Gastrocnemius medialis (tissue), 4 donors: ENCODE measurements at regions not wholly inside any gene's neighbourhood (a gene's known extent, or its start where the extent isn't known, plus 50 kb on each side); places are given as distances from the start of the nearest gene placed in this dataset.
A peak's percentile ranks its signal among the peaks of the same experiment; 100 is the strongest.

Experiments
- ATAC-seq, 2 donors: fragments of 150-250 bp; one replicate each; pipeline ENCODE4 v1.9.1; 2016
- DNase-seq, 2 donors: peaks; one replicate each; pipeline ENCODE4 v3.0.0-alpha.2; 2019
- H3K27ac ChIP-seq, 4 donors: fragments of 200-600 bp; sonication (generic); 1 replicate in 1 of 4; 2 replicates in 3 of 4; pipeline ENCODE4 v1.5.1; 2016 to 2018; ENCODE audit warnings: mild to moderate bottlenecking in 2 of 4, moderate library complexity in 1 of 4
- H3K27me3 ChIP-seq, 3 donors: fragments of 200-600 bp; sonication (generic) in 2 of 3; 1 replicate in 1 of 3; 2 replicates in 2 of 3; pipeline versions ENCODE4 v1.5.1 to v1.6.0; 2016 to 2019; ENCODE audit warnings: mild to moderate bottlenecking in 1 of 3, moderate library complexity in 1 of 3
- H3K36me3 ChIP-seq, 2 donors: fragments of 200-600 bp; sonication (generic) in 1 of 2; one replicate each; pipeline ENCODE4 v1.5.1; 2017 to 2018
- H3K4me1 ChIP-seq, 2 donors: fragments of 200-600 bp; sonication (generic) in 1 of 2; one replicate each; pipeline ENCODE4 v1.5.1; 2016 to 2017; ENCODE audit warnings: mild to moderate bottlenecking in 2 of 2
- H3K4me3 ChIP-seq, 4 donors: fragments of 200-600 bp; sonication (generic) in 3 of 4; 1 replicate in 1 of 4; 2 replicates in 3 of 4; pipeline ENCODE4 v1.5.1; 2016 to 2019; ENCODE audit warnings: mild to moderate bottlenecking in 2 of 4
- H3K9me3 ChIP-seq, 3 donors: fragments of 200-600 bp; sonication (generic) in 2 of 3; 1 replicate in 1 of 3; 2 replicates in 2 of 3; pipeline ENCODE4 v1.5.1; 2016 to 2019
- POLR2A ChIP-seq, 2 donors: fragments of 450-650 bp; IDR thresholded peaks; one replicate each; pipeline ENCODE4 v1.6.1; 2017; ENCODE audit warnings: antibody characterized with exemption in 2 of 2, mild to moderate bottlenecking in 2 of 2, moderate library complexity in 2 of 2
- in situ Hi-C, 4 donors: fragments of 200-750 bp; cut with MboI; loops; one replicate each; pipeline versions ENCODE4 v1.15.0 to v1.8.0; 2017; ENCODE audit warnings: low sequenced_read_pairs in 4 of 4
- intact Hi-C: fragments of 100-400 bp; cut with DNase I; formaldehyde crosslinking; loops from one replicate; pipeline ENCODE4 v1.15.1; 2023; ENCODE audit warnings: low total_unique reads
- TF ChIP-seq, protein P1 (sequence below), 5 experiments: fragments of 450-650 bp in 3 of 5; fragments of 200-600 bp in 2 of 5; sonication (generic) in 2 of 5; IDR thresholded peaks in 4 of 5; conservative IDR thresholded peaks in 1 of 5; 1 replicate in 4 of 5; 2 replicates in 1 of 5; pipeline ENCODE4 v1.5.1; 2016 to 2019; ENCODE audit warnings: antibody characterized with exemption in 5 of 5, mild to moderate bottlenecking in 3 of 5, moderate library complexity in 3 of 5

DNA sequence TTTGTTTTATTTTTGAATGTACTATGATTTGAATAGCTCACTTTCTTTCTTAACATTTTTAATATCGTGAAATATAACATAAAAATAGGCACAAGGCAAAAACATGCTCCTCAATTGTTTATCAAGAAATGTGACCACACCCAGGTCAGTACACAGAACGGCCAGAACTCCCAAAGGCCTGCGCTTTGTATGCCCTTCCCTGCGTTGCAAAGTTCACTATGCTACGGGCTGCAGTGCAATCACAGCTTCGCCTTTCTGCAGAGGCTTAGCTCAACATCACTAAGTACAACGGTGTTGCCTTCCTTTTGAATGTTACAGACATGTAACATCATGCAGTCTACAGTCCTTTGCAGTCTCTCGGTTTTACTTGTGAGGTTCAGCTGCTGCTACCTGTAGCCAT lies 333.4 kb downstream of the THBS2 start:
- DNase-seq = no peak
- Histone ChIP-seq H3K36me3 (no peaks in the 10 kb centered on the region), H3K9me3 (no peaks in the 10 kb centered on the region), H3K4me1 (peaks cover 13 to 26% of the 10 kb centered on the region in 2 donors), H3K4me3 (no peak overlapping the region), H3K27ac (no peak overlapping the region), H3K27me3 (no peaks in the 10 kb centered on the region)
- no peak for TF ChIP-seq POLR2A (IDR thresholded peaks at IDR 0.05)
- TF ChIP-seq, protein P1, sequence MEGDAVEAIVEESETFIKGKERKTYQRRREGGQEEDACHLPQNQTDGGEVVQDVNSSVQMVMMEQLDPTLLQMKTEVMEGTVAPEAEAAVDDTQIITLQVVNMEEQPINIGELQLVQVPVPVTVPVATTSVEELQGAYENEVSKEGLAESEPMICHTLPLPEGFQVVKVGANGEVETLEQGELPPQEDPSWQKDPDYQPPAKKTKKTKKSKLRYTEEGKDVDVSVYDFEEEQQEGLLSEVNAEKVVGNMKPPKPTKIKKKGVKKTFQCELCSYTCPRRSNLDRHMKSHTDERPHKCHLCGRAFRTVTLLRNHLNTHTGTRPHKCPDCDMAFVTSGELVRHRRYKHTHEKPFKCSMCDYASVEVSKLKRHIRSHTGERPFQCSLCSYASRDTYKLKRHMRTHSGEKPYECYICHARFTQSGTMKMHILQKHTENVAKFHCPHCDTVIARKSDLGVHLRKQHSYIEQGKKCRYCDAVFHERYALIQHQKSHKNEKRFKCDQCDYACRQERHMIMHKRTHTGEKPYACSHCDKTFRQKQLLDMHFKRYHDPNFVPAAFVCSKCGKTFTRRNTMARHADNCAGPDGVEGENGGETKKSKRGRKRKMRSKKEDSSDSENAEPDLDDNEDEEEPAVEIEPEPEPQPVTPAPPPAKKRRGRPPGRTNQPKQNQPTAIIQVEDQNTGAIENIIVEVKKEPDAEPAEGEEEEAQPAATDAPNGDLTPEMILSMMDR (IDR thresholded peaks at IDR 0.05 in 4 of 5, conservative IDR thresholded peaks at IDR 0.05 in 1 of 5) = no peak
- intact Hi-C loops = no loop called here
- in situ Hi-C loops = no loop called here
- no peak for ATAC-seq

DNA sequence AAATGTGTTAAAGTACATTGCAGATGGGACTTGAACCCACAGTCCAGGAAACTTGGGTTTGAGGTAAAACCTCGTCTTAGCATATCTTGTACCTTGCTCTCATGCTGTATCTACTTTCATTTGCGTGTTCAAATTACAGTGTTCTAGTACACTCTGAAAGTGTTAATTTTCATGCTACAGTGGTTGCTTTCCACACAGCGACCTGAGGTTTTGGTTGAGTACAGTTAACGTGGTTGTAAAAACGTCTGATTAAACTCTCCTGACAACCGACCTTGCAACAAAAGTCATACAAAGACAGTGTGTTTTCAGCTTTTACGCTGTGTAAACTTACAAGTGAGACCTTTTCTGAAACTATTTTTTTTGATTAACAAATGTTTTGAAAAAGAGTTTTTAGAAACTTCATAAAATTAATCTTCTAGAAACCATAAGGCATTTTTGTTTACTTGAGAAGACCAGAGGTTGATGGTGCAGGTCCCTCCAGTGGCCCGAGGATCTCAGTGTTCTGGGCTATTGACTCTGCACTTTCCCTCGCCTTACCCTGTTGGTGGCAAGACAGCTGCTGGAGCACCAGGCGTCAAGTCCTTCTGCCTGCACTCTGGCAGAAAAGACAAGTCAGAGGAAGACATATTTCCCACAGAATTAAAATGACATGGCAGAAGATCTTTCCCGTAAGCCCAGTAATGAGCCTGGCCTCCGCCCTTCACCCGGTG lies 334.0 kb downstream of the THBS2 start:
- DNase-seq (no peak), ATAC-seq (no peak)
- no peak overlapping the region for H3K27ac ChIP-seq
- TF ChIP-seq, protein P1 (IDR thresholded peaks at IDR 0.05 in 4 of 5, conservative IDR thresholded peaks at IDR 0.05 in 1 of 5) = no peak
- TF ChIP-seq POLR2A (IDR thresholded peaks at IDR 0.05) = no peak
- no peaks in the 10 kb centered on the region for H3K27me3 ChIP-seq
- intact Hi-C loops = no loop called here
- no peaks in the 10 kb centered on the region for H3K36me3 ChIP-seq
- H3K4me1 ChIP-seq = peaks cover 13 to 26% of the 10 kb centered on the region in 2 donors
- no peaks in the 10 kb centered on the region for H3K9me3 ChIP-seq
- in situ Hi-C loops = no loop called here
- H3K4me3 ChIP-seq = no peak overlapping the region

DNA sequence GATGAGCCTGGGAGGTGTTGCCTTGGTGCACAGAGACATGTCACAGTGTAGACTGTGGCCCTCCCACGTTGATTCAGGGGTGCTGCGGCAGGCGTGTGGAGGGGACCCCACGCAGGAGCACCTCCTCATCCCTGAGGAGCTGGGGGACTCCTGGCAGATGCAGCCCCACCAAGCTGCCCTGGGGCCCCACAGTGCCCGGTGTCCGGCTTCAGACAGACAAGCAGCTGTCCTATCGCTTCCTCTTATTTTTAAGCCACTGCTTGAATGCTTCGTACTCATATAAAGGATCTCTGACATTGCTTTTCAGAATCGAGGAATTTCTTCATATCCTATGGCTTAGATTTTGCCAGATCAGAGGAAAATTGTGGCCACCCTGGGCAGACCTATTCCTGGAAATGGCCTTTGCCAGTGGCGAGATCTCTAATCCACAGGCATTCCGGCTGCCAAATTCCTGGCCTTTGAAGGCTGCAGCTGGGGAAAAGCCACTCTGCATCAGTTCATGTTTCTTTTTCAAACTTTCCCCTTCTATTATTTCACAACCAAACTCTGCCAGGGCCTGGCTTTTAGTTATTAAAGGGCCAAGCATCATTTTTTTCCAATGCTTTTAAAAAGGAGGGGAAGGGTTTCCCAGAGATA lies 337.0 kb downstream of the THBS2 start:
- in situ Hi-C loops = no loop called here

DNA sequence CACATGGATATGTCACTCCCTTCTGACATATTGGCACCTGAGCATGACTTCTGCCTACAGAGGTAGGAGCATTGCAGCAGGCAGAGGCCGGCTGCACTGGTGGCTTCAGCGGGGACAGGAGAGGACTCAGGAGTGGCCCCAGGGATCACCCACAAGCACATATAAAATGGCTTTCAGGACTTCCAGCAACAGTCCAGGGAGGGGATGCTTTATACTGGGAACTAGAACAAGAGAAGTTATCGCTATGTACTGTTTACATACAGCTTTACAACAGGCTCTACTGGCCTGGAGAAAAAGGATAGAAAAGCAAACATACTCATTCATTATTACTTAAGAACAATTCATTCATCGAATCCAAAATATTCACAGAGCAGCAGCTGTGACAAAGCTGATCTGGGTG lies 337.8 kb downstream of the THBS2 start:
- TF ChIP-seq, protein P1 (IDR thresholded peaks at IDR 0.05 in 4 of 5, conservative IDR thresholded peaks at IDR 0.05 in 1 of 5) = no peak
- TF ChIP-seq POLR2A (IDR thresholded peaks at IDR 0.05) = no peak
- Histone ChIP-seq H3K9me3 (no peaks in the 10 kb centered on the region), H3K36me3 (no peaks in the 10 kb centered on the region), H3K4me3 (no peak overlapping the region), H3K27ac (no peak overlapping the region), H3K27me3 (no peaks in the 10 kb centered on the region), H3K4me1 (peaks cover 13 to 26% of the 10 kb centered on the region in 2 donors)
- DNase-seq = no peak
- in situ Hi-C loops = no loop called here
- intact Hi-C loops = no loop called here
- ATAC-seq = no peak

More for the DNA sequence above, 337.0 kb downstream of the THBS2 start:
- peak overlapping the region in 3 of 4 donors; percentile 1 to 23 (median 4) for H3K4me3 ChIP-seq
- H3K36me3 ChIP-seq = no peaks in the 10 kb centered on the region
- H3K9me3 ChIP-seq = no peaks in the 10 kb centered on the region
- no peak overlapping the region for H3K27ac ChIP-seq
- intact Hi-C loops = no loop called here
- no peaks in the 10 kb centered on the region for H3K27me3 ChIP-seq
- H3K4me1 ChIP-seq = peaks cover 13 to 26% of the 10 kb centered on the region in 2 donors
- DNase-seq (peak; percentile 26 to 27), ATAC-seq (peak; percentile 68 to 84)
- TF ChIP-seq, protein P1 (IDR thresholded peaks at IDR 0.05 in 4 of 5, conservative IDR thresholded peaks at IDR 0.05 in 1 of 5) = no peak
- TF ChIP-seq POLR2A (IDR thresholded peaks at IDR 0.05) = no peak
